B cell (primary cell): ENCODE measurements at regions not wholly inside any gene's neighbourhood (a gene's known extent, or its start where the extent isn't known, plus 50 kb on each side); places are given as distances from the start of the nearest gene placed in this dataset.

Experiments used
- CTCF ChIP-seq: fragments of 200-600 bp; IDR thresholded peaks from one replicate; pipeline ENCODE4 v1.8.0; 2022; ENCODE audit warnings: antibody characterized with exemption, mild to moderate bottlenecking
- EZH2 ChIP-seq: IDR thresholded peaks from 2 replicates; pipeline ENCODE4 v1.6.1; 2012; ENCODE audit warnings: borderline replicate concordance, low read depth, mild to moderate bottlenecking, moderate library complexity, low read length; ENCODE audit not compliant: insufficient read depth, poor library complexity, severe bottlenecking

GRCh38 chr4:53775381-53775780, 184.1 kb upstream of the LNX1 start:
- no peak for TF ChIP-seq CTCF
- no peak for TF ChIP-seq EZH2
